ENCODE measurements at regions not wholly inside any gene's neighbourhood (a gene's known extent, or its start where the extent isn't known, plus 50 kb on each side); places are given as distances from the start of the nearest gene placed in this dataset.

GRCh38 chr4:130479020-130479419, 1383.1 kb downstream of the C4orf33 start:
- no peak overlapping the region for H3K27ac ChIP-seq
- TF ChIP-seq CTCF (conservative IDR thresholded peaks at IDR 0.05) = no peak

GRCh38 chr4:130479674-130480073, 1383.7 kb downstream of the C4orf33 start:
- H3K27ac ChIP-seq = no peak overlapping the region
- TF ChIP-seq CTCF (conservative IDR thresholded peaks at IDR 0.05) = no peak

GRCh38 chr4:130484826-130485225, 1388.9 kb downstream of the C4orf33 start:
- TF ChIP-seq CTCF (conservative IDR thresholded peaks at IDR 0.05) = no peak
- no peak overlapping the region for H3K27ac ChIP-seq

- H3K27ac ChIP-seq = no peak overlapping the region
- TF ChIP-seq CTCF (conservative IDR thresholded peaks at IDR 0.05) = no peak
Observed at GRCh38 chr4:130485371-130485770, 1389.4 kb downstream of the C4orf33 start.

GRCh38 chr4:130486186-130486585, 1390.2 kb downstream of the C4orf33 start:
- no peak overlapping the region for H3K27ac ChIP-seq
- TF ChIP-seq CTCF (conservative IDR thresholded peaks at IDR 0.05) = no peak

- TF ChIP-seq CTCF (conservative IDR thresholded peaks at IDR 0.05) = no peak
Observed at GRCh38 chr4:130486841-130487240, 1390.9 kb downstream of the C4orf33 start.

GRCh38 chr4:130510661-130511060, 1414.7 kb downstream of the C4orf33 start:
- no peak overlapping the region for H3K27ac ChIP-seq

More at GRCh38 chr4:130486841-130487240, 1390.9 kb downstream of the C4orf33 start:
- no peak overlapping the region for H3K27ac ChIP-seq

More at GRCh38 chr4:130510661-130511060, 1414.7 kb downstream of the C4orf33 start:
- no peak for TF ChIP-seq CTCF (conservative IDR thresholded peaks at IDR 0.05)

Data from VCaP (cell line).